22Rv1 (cell line): ENCODE measurements at regions not wholly inside any gene's neighbourhood (a gene's known extent, or its start where the extent isn't known, plus 50 kb on each side); places are given as distances from the start of the nearest gene placed in this dataset.

Experiments
- CTCF ChIP-seq: fragments of 450-650 bp; IDR thresholded peaks from 2 replicates; pipeline ENCODE4 v1.5.1; 2017; ENCODE audit warnings: mild to moderate bottlenecking
- ZFX ChIP-seq: fragments of 450-650 bp; IDR thresholded peaks from 2 replicates; pipeline ENCODE4 v1.6.1; 2017; ENCODE audit warnings: antibody characterized with exemption, borderline replicate concordance

DNA sequence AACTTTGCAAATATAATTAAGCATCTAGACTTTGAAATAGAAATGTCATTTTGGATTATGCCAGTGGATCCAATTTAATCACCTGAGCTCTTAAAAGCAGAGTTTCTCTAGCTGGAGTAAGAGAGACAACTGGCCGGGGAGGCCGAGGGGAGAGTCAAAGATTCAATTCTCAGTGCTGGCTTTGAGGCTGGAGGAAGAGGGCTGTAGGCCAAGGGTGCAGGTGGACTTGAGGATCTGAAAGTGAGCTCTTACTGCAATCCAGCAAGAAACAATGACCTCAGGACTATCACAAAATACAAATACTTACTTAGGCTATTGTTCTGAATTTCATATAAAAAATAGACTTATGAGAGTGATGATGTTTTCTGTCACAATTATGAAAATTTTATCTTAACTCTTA, 814.5 kb downstream of the CBLN2 start:
- TF ChIP-seq CTCF (no peak), ZFX (no peak)
